Right renal pelvis (tissue), 4 donors: ENCODE measurements at regions not wholly inside any gene's neighbourhood (a gene's known extent, or its start where the extent isn't known, plus 50 kb on each side); places are given as distances from the start of the nearest gene placed in this dataset.

Source experiments
- DNase-seq, 4 donors: peaks; one replicate each; pipeline ENCODE4 v3.0.0-alpha.2; 2013; ENCODE audit warnings: low read depth in 4 of 4, low spot score in 3 of 4, missing footprints in 1 of 4

DNA sequence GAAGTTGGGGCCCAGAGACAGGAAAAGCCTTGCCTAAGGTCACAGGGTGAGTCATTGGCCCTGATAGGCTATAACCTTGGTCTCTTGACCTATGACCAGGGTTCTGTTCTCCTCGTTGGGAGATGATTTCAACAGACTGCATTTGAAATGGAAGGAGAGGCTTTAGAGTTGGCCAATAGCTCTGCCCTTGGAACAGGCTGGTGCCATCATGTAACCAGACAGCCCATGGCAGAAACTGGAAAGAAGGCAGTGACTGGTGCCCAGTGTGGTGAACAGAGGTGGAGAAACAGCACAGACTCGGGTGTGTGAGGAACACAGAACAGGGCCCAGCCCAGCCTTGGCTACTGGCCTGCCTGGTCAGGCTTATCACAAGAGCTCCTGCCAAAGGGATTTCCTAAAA is 109.8 kb upstream of the SLC25A48 start:
- no peak for DNase-seq

DNA sequence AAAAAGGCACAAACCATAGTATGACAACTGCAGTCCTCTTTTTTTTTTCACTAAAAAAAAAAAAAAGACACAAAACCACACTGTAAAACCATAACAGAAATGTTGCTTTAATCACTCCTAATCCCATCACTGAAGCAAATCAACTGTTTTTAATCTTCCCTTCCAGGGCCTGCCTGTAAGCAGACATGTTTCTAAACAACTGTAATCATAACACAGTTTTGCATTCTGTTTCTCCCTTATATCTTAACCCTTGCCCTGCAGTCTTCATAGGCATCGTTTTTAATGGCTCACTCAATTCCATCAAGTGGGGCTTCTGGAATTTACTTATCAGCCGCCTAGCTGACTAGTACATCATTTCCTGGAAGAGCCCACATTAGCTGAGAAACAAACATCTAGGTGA is 111.0 kb upstream of the SLC25A48 start:
- DNase-seq: no peak

DNA sequence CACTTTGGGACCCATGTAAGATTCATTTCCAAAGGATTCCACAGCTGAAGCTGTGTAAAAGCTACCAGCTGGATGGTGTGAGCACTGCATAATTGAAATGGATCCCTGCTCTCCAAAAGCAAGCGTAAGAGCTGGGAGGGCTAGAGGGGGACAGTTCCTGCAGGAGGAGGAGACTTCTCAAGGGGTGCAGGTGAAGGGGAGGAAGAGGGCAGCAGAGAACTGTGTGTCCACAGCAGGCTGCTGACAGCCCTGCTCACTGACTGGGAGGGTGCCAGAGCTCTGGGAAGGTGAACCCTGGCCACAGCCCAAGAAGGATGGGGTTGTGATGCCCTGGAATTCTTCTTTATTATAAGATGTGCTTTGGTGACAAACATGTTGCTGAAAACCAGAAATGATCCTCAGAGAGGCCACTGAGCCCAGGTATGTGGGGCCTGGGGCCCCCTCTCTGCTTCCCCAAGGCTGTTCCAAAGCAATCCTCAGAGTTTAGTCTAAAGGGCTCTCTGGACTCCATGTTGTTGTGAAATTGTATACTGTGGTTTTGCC is 112.8 kb upstream of the SLC25A48 start:
- no peak for DNase-seq

DNA sequence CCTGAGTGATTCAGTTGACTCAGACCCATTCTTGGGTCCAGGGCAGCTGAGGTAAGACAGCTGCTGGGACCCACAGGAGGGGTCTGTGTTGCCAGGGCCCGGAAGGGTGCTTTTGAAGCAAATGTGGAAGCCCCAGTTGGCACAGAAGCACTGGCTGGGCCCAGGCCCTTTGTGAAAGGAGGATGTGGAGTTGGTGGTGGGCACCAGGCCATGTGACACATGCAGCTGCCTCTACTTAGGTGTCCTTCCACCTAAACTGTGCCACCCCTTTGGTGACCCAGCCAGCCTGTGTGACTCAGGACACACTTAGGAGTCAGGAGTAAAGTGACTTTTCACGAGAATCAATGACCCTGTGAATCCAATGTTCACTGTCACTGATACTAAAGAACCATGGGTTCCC is 114.3 kb upstream of the SLC25A48 start:
- no peak for DNase-seq

DNA sequence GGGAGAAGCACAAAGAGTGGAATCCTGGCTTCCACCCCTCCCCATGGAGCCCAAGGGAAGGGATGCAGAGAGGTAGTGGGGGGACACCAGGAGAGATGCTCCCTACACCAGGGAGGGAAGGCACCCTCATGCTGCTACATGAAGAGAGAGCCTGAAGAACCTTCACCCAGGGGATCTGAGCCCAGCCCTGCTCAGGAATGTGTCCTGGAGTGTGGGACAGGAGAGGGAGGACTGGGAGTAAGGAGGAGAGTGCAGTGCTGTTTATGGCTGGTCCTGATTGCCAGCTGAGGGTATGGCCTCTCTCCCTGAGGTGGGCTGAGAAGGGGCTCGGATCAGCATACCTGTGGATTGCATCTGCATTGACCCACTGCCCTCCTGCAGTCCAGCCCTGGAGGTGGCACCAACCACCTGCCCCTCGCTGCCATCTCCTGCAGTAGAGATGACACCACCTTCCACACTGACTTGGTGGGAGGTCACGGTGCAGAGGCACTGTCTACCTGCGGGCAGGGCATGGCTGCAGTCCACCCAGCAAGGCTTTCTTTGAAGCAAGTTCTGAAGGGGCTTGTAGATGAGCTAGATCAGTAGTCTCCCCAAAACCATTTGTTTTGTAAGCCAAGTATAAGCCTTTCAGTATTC is 114.9 kb upstream of the SLC25A48 start:
- DNase-seq: no peak

DNA sequence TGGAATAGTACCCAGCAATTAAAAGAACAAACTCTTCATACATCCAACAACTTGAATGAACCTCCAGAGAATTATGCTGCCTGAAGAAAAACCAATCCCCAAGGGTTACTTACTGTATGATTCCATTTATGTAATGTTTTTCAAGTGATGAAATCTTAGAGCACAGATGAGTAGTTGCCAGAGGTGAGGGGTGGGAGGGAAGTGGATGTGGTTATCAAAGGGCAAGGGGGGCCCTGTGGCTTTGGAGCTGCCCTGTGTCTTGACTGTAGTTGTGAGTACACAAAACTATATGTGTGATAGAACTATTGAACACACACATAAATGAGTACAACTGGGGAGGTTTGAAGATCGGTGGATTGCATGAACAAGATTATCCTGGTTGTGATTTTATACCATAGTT is 115.8 kb upstream of the SLC25A48 start:
- no peak for DNase-seq

DNA sequence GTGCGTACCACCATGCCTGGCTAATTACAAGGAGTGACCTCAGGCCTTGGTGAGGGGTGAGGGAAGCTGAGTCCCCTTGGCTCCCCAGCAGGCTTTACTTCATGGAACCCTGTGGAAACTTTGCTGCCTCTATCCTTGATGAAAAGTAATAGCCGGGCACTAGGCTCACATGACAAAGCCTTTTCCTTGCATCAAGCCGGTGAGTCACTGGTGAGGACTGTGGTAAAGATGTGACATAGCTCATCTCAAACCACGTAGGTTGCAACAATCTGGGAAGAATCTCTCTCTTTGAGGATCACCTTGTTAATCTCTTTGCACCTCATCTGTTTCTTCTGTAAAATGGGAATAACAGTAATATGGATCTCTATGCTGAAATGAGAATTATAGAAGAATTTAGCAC is 116.3 kb upstream of the SLC25A48 start:
- DNase-seq: no peak

DNA sequence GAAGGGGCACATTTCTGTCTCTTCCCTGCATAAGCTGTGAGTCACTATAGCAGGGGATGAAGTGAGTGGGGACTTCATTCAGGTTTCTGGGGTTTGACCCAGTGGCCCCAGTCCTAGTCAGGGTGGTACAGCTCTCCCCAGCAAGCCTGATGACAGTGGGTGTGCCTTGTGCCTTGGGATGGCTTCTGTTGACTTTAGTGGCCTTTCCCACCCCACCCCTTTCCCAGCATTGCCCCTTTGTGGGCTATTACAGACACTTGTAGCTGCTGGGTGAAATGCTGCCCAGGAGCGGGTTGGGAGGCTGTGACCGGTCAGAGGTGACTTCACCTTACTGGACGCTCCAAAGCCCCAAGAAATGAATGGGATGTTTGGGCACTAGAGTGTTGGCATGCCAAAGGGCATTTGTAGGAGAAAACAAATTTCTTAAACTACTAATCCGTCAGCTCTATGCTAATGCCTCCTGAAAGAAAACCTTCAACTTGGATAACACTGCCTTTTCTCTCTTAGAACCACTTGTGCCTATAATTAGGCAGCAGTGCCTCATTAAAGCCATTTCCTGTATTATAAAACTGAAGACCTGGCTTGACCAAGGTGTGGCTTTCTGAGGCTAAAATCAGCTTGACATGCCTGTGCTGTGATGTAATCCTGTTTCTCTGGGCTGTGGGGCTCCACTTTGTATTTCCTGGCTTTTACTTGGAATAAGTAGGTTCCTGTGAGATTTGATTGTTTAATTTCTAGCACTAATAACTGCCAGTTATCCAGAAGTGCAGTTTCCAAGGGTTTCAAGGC is 119.0 kb upstream of the SLC25A48 start:
- DNase-seq: no peak

DNA sequence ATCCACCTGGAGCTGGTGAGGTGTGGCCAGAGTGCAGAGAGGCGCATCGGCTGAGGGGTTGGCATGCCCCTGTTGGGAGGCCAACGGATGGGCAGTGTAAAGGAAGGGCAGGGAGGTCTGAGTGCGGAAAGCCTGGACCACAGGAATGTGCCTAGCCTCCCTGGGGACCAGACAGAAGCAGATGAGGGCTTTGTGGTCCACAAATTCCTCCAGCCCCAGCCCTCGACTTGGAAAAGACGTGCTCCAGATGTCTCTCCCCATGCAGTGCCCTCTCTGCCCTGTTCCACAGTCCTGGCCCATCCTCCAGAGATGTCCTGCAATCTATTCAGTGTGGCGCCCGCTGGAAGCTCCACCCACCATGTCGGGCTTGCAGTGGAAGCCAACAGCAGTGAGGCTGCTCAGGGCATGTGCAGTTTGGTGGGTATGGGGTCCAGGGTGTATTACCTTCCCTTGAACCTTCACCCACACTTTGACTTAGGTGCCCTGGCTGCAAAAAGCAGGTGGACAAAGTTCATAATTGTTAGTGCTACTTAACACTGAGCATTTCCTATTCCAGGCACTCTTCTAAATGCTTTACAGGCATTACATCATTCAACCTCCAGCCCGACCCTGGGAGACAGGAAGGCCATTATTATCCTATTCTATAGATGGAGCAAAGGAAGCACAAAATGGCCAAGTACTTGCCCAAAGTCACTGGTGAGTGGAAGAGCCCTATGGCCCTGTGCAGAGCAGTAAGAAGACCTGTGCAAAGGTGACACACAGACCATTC is 120.2 kb upstream of the SLC25A48 start:
- DNase-seq: no peak

DNA sequence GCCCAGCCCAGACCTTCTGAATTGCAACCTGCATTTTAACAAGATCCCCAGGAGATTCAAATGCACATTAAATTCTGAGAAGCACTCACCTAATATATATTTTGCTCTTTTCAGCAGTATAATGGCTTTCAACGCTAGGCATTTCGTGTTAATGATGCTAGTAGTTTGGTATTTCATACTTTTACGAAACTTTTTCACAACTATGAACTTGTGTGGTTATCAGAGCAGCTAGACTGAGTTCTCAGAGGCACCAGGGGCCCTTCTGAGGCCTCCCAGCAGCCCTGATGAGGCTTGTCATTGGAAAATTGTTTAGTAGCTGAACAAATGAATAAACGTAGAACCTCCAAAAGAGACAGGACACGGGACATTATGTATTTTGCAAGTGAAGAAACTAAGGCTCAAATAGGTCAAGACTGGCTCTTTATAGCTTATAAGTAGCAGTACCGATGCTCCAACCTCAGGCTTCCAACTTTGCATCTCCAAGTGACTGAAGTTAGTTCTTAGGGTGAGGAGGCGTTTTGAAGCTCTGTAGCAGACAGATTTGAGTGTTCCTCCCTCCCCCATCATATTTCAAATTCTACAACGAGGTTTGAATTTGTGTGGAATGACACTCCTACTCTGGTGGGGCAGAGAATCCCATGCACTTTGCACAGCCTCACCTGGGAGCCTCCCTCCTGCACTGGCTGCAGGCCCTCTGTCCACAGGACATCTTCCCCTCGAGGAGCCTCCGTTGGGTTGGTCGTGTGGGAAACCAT is 121.1 kb upstream of the SLC25A48 start:
- no peak for DNase-seq

DNA sequence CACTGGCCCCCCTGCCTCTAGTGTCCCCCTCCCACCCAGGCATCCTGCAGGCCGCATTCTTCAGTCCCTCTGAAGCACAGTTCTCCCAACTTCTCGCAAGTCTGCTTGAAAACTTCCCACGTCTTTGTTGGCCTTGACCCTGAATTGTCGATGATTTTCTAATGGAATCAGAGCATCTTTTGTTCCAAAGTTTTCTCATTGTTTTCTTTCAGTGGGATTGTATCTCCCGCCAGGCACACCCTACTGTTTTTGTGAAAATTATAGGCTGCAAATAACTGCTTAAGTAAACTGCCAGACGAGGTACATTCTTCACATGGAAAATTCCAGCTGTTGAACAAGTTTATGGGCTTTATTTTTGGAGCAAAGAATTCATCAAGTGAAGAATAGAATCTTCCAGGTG is 122.6 kb upstream of the SLC25A48 start:
- DNase-seq: no peak

DNA sequence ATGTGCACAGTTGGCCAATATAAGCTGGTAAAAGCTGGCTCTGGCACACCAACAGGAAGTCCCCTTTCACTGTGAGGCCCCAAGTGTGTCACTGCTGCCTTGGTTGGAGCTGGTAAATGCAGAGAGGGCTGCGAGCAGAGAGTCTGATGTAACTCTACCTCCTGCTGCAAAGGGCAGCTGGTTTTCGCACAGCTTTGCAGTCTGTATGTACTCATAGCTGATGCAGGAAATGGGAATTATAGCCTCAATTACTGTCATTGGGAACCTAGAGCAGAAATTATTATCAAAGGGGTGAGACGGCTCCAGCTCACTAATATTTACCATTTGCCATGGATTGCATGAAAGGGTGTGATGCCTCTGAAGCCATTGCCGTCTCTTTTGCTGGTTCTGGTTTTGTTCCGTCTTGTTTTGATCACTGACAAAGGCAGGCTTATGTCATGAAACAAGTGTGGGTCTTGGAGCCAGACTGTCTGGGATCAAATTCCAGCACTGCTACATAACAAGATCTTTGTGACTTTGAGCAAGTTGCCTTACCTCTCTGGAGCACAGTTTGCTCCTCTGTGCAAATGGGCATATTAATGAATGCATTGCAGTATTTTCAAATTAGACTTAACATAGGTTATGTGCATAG is 124.3 kb upstream of the SLC25A48 start:
- DNase-seq: no peak

DNA sequence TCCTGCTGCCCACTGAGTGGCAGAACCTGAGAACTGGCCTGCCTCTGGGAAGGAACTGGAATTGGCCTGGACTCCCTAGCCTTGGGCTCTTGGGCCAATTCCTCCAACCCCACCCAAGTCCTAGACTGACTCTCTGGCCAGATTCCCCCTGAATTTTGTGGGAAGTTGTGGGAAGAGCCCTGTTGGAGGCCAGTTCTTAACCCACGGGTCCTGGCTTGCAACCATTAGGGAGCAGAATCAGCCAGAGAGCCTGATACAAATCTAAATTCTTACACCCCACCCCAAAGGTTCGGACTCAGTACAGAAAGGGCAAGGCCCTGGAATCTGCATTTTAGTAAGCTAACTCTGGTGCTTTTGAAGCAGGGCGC is 125.3 kb upstream of the SLC25A48 start:
- DNase-seq: no peak

DNA sequence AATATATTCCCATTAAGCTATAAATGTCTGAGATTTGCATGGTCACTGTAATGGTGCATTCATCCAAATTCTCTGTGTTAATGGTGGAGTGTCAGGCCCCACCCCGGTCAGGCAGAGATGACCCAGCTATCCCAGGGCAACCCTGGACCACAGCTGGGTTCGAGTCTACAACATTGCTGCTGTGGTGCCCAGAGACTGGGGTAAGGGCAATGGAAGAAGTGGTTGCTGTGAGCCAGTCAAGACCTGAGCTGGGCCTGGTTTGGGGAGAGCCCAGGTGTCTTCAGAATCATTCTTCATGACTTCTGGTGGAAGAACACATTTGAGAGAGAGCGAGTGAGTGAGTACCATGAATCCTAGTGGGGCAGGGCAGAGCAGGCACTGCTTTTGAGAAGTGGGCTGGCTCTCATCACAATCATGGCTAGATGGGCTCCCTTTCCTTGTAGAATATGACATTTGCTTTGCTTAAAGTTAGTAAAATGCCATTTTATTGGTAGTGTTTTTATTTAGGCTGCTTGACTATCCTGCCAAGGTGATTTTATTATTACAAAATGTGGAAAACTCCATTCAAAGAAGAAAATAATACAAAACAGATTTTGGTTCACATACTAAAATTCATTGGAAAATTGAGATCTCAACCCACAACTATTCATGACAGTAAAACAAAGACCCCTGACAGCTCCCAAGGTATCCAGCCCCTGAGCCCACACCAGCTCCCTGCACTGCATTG is 125.8 kb upstream of the SLC25A48 start:
- no peak for DNase-seq

DNA sequence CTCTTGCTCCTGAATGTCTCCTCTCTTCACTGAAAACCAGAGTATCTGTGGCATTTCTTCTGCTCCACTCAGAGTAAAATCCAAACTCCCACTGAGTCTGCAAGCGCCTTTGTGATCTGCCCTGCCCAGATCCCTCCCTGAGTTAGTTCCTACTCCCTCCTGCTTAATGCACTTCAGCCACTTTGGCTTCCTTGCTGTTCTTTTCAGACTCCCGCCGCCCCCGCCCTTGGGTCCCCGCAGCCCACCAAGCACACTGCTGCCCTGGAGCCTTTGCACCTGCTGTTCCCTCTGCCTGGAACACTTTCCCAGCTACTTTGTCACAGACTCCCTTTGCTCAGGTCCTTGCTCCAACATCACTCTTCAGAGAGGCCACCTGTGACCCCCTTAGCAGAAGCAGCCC is 127.2 kb upstream of the SLC25A48 start:
- DNase-seq: no peak

DNA sequence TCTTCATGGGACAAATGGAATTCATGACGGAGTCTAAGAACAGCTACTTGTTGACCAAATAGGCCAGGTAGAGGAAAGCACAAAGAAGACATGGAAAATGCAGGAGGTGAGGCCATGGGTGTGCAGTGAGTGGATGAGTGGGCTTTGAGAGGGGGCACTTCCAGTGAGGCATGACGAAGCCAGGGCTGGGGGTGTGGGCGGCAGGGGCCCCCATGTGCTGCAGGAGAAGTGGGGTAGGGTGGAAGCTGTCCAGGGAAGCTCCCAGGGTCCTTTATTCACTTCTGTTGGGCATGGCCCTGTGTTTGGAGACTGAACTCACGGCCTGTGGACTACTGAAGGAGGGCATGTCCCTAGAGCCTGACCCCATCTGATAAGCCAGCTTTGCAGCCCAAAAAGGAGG is 127.6 kb upstream of the SLC25A48 start:
- no peak for DNase-seq

DNA sequence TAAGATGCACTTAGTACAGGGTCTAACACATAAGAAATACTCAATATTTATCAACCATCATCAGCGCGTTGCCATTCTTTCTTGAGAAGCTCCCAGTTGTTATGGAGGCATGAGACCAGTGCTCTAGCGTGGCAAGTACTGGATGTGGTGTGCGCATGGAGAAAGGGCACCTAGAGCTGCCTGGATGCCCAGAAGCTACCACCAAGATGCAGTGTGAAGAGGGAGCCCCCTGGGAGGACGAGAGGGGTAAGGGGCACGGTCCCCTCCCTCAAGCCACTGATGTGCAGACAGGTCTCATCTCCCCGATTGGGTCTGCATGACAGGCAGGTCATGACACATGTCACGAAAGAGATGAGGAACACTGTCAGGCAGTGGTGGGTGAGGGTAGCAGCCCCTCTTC is 127.7 kb upstream of the CXCL14 start:
- DNase-seq: no peak

DNA sequence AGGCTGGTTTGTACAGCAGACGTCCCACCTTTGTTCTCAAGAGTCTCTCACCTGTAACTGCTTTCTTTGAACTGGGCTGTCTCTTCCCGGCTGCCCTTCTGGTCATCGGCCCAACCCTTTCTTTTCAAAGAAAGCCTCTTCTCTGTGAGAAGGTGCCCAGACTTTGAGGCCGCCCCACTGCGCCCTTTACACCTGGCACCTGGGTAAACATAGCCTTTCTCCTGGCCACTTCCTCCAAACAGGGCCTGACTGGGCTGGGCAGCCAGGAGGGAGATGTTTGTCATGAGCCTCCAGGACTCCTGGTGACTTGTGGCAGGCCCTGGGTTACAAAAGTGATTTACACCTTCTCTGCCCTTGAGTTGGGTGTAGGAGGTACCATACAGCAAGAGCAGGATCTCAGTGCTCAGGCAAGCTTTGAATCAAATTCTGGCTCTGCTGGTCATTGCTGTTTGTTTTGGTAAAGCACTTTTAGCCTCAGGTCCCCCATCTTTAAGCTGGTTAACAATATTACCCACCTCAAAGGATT is 127.2 kb upstream of the CXCL14 start:
- no peak for DNase-seq

DNA sequence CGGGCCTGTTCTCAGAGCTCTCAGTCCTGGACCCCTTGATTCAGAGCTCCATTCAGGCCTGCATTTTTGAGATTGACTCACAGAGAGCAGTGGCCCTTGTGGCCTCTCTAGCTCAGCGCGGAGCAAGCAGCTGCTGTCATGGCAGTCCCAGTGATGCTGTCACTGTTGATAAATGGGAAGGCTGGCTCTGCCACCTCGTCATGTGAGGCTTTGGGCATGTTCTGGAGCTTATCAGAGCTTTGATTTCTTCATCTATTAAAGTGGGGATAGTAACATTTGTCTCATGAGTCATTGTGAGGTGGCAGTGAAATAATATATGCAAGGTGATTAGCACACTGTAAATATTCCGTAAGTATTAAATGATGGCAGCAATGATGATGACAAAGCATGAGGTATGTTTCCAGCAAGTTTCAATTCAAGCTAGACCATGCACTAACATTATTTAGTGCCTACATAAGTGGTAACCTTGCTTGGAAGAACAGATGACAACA is 126.4 kb upstream of the CXCL14 start:
- DNase-seq: no peak
